Heart left ventricle (tissue), 16 donors: ENCODE measurements at regions not wholly inside any gene's neighbourhood (a gene's known extent, or its start where the extent isn't known, plus 50 kb on each side); places are given as distances from the start of the nearest gene placed in this dataset.

Source experiments
- ATAC-seq, 4 donors: fragments of 200-7000 bp; cut with Tn5 transposase; one replicate each; pipeline ENCODE4 v1.9.1; 2020 to 2022; ENCODE audit warnings: moderate library complexity in 4 of 4, mild to moderate bottlenecking in 3 of 4, moderate number of reproducible peaks in 1 of 4
- DNase-seq, 5 donors: peaks; one replicate each; pipeline ENCODE4 v3.0.0-alpha.2; 2020
- H3K27ac ChIP-seq, 12 donors: fragments of 200-600 bp; sonication (generic) in 4 of 12; one replicate each; pipeline versions ENCODE4 v1.5.0 to v1.8.0; 2016 to 2022; ENCODE audit warnings: mild to moderate bottlenecking in 2 of 12
- H3K27me3 ChIP-seq, 9 donors: fragments of 200-600 bp; sonication (generic) in 2 of 9; one replicate each; pipeline versions ENCODE4 v1.5.1 to v1.8.0; 2016 to 2022; ENCODE audit warnings: mild to moderate bottlenecking in 3 of 9
- H3K36me3 ChIP-seq, 9 donors: fragments of 200-600 bp; sonication (generic) in 2 of 9; one replicate each; pipeline versions ENCODE4 v1.5.0 to v1.8.0; 2018 to 2022; ENCODE audit warnings: mild to moderate bottlenecking in 2 of 9
- H3K4me1 ChIP-seq, 12 donors: fragments of 200-600 bp; sonication (generic) in 4 of 12; one replicate each; pipeline versions ENCODE4 v1.5.0 to v1.8.0; 2016 to 2022; ENCODE audit warnings: mild to moderate bottlenecking in 3 of 12
- H3K4me3 ChIP-seq, 12 donors: fragments of 200-600 bp; sonication (generic) in 4 of 12; one replicate each; pipeline versions ENCODE4 v1.5.0 to v1.8.0; 2017 to 2022; ENCODE audit warnings: mild to moderate bottlenecking in 9 of 12, moderate library complexity in 4 of 12
- H3K9me3 ChIP-seq, 12 donors: fragments of 200-600 bp; sonication (generic) in 4 of 12; one replicate each; pipeline versions ENCODE4 v1.5.0 to v1.8.0; 2016 to 2022; ENCODE audit warnings: mild to moderate bottlenecking in 1 of 12
- POLR2A ChIP-seq, 2 donors: fragments of 450-650 bp; IDR thresholded peaks; one replicate each; pipeline ENCODE4 v1.6.1; 2017; ENCODE audit warnings: antibody characterized with exemption in 2 of 2, mild to moderate bottlenecking in 2 of 2, moderate library complexity in 2 of 2
- WGBS, 4 donors: extraction: QIAGEN DNeasy Blood & Tissue Kit in 2 of 4; methylation state at CpG; one replicate each; pipeline versions ENCODE4 v1.1.5 to v1.1.7; 2013 to 2018; 5-methylcytosine and 5-hydroxymethylcytosine counted together
- intact Hi-C, 10 donors: fragments of 100-400 bp; cut with DNase I; formaldehyde crosslinking; loops; one replicate each; pipeline versions ENCODE4 v1.11.1 to v1.14.2; 2022
- TF ChIP-seq, protein P1 (sequence below), 12 donors: fragments of 200-600 bp; sonication (generic) in 4 of 12; IDR thresholded peaks; one replicate each; pipeline versions ENCODE4 v1.5.0 to v1.8.0; 2018 to 2022; ENCODE audit warnings: antibody characterized with exemption in 12 of 12, mild to moderate bottlenecking in 5 of 12
- donor health status: ischemic (EF 13 %, LVEDD 7.1; RV severe dilation, severe dysfunction).
- donor health status: healthy with polysubstance abuse.
- donor health status: DM: no; HTN: yes; CAD: no.
- donor health status: DM: no; HTN: no; CAD: no.
- donor health status: ischemic (EF 25% LVEDD 6.9; RV normal size, moderate dysfunction).
- donor health status: ischemic (EF 25% LVEDD 5.7; RV mildly dilated, moderate dysfunction).
- donor health status: healthy.
- donor health status: DM: yes; HTN: yes; CAD: no.
- donor health status: ischemic (EF 35%, LVEDD 5.7; RV mildly dilated, moderate dysfunction).
- donor health status: nonischemic (EF 11% LVEDD 7.7; RV severe dilation, severe dysfunction).
- donor health status: DM: yes; HTN: yes; CAD: no.
- donor health status: PGD.
- donor health status: ischemic (EF 29% LVEDD 5.4; RV normal size, mild dysfunction).
- donor health status: nonischemic (EF 23%, LVEDD 6.1; RV moderate dilation, normal function).

GRCh38 chr2:104904889-104905288 lies 51.0 kb downstream of the POU3F3 start:
- whole genome bisulfite sequencing, 4 donors: 73 to 82% (median 77%) methylated on average over 6 of the region's 6 CpGs
- no peaks in the 10 kb centered on the region for H3K4me1 ChIP-seq

GRCh38 chr2:104909317-104909716 lies 55.4 kb downstream of the POU3F3 start:
- H3K27me3 ChIP-seq: peaks cover 0 to 24% (median 0%) of the 10 kb centered on the region in 9 donors
- H3K27ac ChIP-seq: no peak overlapping the region
- TF ChIP-seq POLR2A (IDR thresholded peaks at IDR 0.05): no peak
- TF ChIP-seq, protein P1, sequence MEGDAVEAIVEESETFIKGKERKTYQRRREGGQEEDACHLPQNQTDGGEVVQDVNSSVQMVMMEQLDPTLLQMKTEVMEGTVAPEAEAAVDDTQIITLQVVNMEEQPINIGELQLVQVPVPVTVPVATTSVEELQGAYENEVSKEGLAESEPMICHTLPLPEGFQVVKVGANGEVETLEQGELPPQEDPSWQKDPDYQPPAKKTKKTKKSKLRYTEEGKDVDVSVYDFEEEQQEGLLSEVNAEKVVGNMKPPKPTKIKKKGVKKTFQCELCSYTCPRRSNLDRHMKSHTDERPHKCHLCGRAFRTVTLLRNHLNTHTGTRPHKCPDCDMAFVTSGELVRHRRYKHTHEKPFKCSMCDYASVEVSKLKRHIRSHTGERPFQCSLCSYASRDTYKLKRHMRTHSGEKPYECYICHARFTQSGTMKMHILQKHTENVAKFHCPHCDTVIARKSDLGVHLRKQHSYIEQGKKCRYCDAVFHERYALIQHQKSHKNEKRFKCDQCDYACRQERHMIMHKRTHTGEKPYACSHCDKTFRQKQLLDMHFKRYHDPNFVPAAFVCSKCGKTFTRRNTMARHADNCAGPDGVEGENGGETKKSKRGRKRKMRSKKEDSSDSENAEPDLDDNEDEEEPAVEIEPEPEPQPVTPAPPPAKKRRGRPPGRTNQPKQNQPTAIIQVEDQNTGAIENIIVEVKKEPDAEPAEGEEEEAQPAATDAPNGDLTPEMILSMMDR (IDR thresholded peaks at IDR 0.05): no peak
- H3K36me3 ChIP-seq: no peaks in the 10 kb centered on the region
- intact Hi-C loops: no loop called here
- no peaks in the 10 kb centered on the region for H3K9me3 ChIP-seq
- no peak for DNase-seq
- no peaks in the 10 kb centered on the region for H3K4me1 ChIP-seq
- H3K4me3 ChIP-seq: no peak overlapping the region
- WGBS, 4 donors: 80 to 86% (median 84%) methylated on average over 5 of the region's 5 CpGs
- no peak for ATAC-seq

More at GRCh38 chr2:104904889-104905288, 51.0 kb downstream of the POU3F3 start:
- H3K27ac ChIP-seq: no peak overlapping the region
- DNase-seq (no peak), ATAC-seq (no peak)
- H3K36me3 ChIP-seq: no peaks in the 10 kb centered on the region
- intact Hi-C loops: no loop called here
- no peak overlapping the region for H3K4me3 ChIP-seq
- H3K27me3 ChIP-seq: peaks cover 0 to 47% (median 0%) of the 10 kb centered on the region in 9 donors
- H3K9me3 ChIP-seq: no peaks in the 10 kb centered on the region
- TF ChIP-seq, protein P1 (IDR thresholded peaks at IDR 0.05): no peak
- TF ChIP-seq POLR2A (IDR thresholded peaks at IDR 0.05): no peak

DNA sequence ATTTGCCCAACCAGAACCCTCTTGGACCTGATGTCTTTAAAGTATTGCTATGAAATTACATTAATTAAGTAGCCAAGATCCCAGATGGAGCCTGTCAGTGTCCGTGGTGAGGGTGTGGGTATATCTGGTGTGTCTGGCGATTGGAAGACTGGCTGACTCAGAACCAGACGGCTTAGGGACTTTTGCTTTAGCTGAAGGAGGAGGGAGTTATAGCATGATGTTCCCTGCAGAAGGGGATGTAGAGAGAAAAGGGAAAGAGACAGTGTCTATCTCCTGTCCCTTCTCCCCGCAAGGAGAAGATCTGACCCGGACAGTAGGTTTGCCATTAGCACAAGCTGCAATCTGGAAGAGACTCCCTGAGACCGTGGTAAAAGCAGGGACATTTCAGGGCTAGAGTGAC lies 60.6 kb downstream of the POU3F3 start:
- TF ChIP-seq, protein P1 (IDR thresholded peaks at IDR 0.05): no peak
- no peak for TF ChIP-seq POLR2A (IDR thresholded peaks at IDR 0.05)
- intact Hi-C loops: no loop called here
- no peaks in the 10 kb centered on the region for H3K36me3 ChIP-seq
- H3K4me3 ChIP-seq: no peak overlapping the region
- no peaks in the 10 kb centered on the region for H3K9me3 ChIP-seq
- no peak for DNase-seq
- H3K27me3 ChIP-seq: peaks cover 0 to 5% (median 0%) of the 10 kb centered on the region in 9 donors
- ATAC-seq: no peak
- H3K4me1 ChIP-seq: no peaks in the 10 kb centered on the region
- H3K27ac ChIP-seq: no peak overlapping the region
- WGBS, 4 donors: 55 to 67% (median 60%) methylated on average over 6 of the region's 6 CpGs

- no peak overlapping the region for H3K27ac ChIP-seq
- ATAC-seq (no peak), DNase-seq (no peak)
- H3K27me3 ChIP-seq: peaks cover 0 to 6% (median 0%) of the 10 kb centered on the region in 9 donors
- H3K4me1 ChIP-seq: no peaks in the 10 kb centered on the region
- H3K4me3 ChIP-seq: no peak overlapping the region
- TF ChIP-seq, protein P1 (IDR thresholded peaks at IDR 0.05): no peak
- TF ChIP-seq POLR2A (IDR thresholded peaks at IDR 0.05): no peak
- H3K36me3 ChIP-seq: no peaks in the 10 kb centered on the region
- H3K9me3 ChIP-seq: no peaks in the 10 kb centered on the region
- intact Hi-C loops: no loop called here
- WGBS, 4 donors: 76 to 81% (median 79%) methylated on average over 7 of the region's 7 CpGs
Observed at GRCh38 chr2:104915107-104915793, 61.3 kb downstream of the POU3F3 start.
